Endodermal cell (in vitro differentiated cells): ENCODE measurements at regions not wholly inside any gene's neighbourhood (a gene's known extent, or its start where the extent isn't known, plus 50 kb on each side); places are given as distances from the start of the nearest gene placed in this dataset.

Source experiments
- DNase-seq: peaks from one replicate; pipeline ENCODE4 v3.0.0-alpha.2; 2017
- H3K27ac ChIP-seq: 2 replicates; pipeline ENCODE4 v1.5.1; 2013; ENCODE audit warnings: mild to moderate bottlenecking, low read depth, low read length, moderate library complexity
- H3K27me3 ChIP-seq: 2 replicates; pipeline ENCODE4 v1.6.1; 2013; ENCODE audit warnings: mild to moderate bottlenecking, low read length, moderate library complexity; ENCODE audit not compliant: insufficient read depth, control insufficient read depth, poor library complexity, severe bottlenecking
- H3K36me3 ChIP-seq: 2 replicates; pipeline ENCODE4 v1.7.0; 2013; ENCODE audit warnings: mild to moderate bottlenecking, low read length, moderate library complexity; ENCODE audit not compliant: control insufficient read depth, insufficient read depth
- H3K4me1 ChIP-seq: one replicate; pipeline ENCODE4 v1.7.0; 2013; ENCODE audit warnings: low read length; ENCODE audit not compliant: control insufficient read depth, insufficient read depth
- H3K4me3 ChIP-seq: 2 replicates; pipeline ENCODE4 v1.5.1; 2013; ENCODE audit warnings: mild to moderate bottlenecking, low read length, moderate library complexity
- H3K9ac ChIP-seq: 2 replicates; pipeline ENCODE4 v1.6.1; 2013; ENCODE audit warnings: mild to moderate bottlenecking, low read length, moderate library complexity; ENCODE audit not compliant: poor library complexity, severe bottlenecking; ENCODE audit errors: extremely low read depth
- H3K9me3 ChIP-seq: 2 replicates; pipeline ENCODE4 v1.6.1; 2013; ENCODE audit warnings: mild to moderate bottlenecking, low read length, moderate library complexity; ENCODE audit not compliant: control insufficient read depth
- H3K27ac Mint-ChIP-seq: 2 replicates; pipeline ENCODE4 v1.8.0; 2020; ENCODE audit warnings: mixed read lengths
- H3K27me3 Mint-ChIP-seq: 2 replicates; pipeline ENCODE4 v1.8.0; 2021; ENCODE audit warnings: mild to moderate bottlenecking, mixed read lengths; ENCODE audit not compliant: insufficient read depth
- H3K36me3 Mint-ChIP-seq: 2 replicates; pipeline ENCODE4 v1.8.0; 2020; ENCODE audit warnings: low read depth, mixed read lengths
- H3K4me1 Mint-ChIP-seq: 2 replicates; pipeline ENCODE4 v1.8.0; 2020; ENCODE audit warnings: mixed read lengths
- H3K4me3 Mint-ChIP-seq: 2 replicates; pipeline ENCODE4 v1.8.0; 2020; ENCODE audit warnings: mild to moderate bottlenecking, moderate library complexity, mixed read lengths
- H3K9me3 Mint-ChIP-seq: 2 replicates; pipeline ENCODE4 v1.8.0; 2020; ENCODE audit warnings: mild to moderate bottlenecking, mixed read lengths
- CTCF ChIP-seq: fragments of 200-600 bp; sonication (generic); conservative IDR thresholded peaks from 2 replicates; pipeline ENCODE4 v1.5.0; 2021; ENCODE audit warnings: antibody characterized with exemption, mild to moderate bottlenecking
- WGBS, 2 experiments: methylation state at CpG; one replicate each; pipeline versions ENCODE4 v1.1.5 to v1.1.7; 2013; ENCODE audit warnings: missing lambda C conversion rate in 2 of 2, mixed read lengths in 1 of 2; ENCODE audit not compliant: insufficient coverage in 1 of 2, insufficient read length in 1 of 2; 5-methylcytosine and 5-hydroxymethylcytosine counted together

GRCh38 chr2:217076657-217077232, 216.9 kb upstream of the TNP1 start:
- no peak overlapping the region for H3K27ac Mint-ChIP-seq
- no peaks in the 10 kb centered on the region for H3K9me3 Mint-ChIP-seq
- H3K9me3 ChIP-seq = no peaks in the 10 kb centered on the region
- no peak for TF ChIP-seq CTCF
- no peaks in the 10 kb centered on the region for H3K36me3 ChIP-seq
- no peaks in the 10 kb centered on the region for H3K27me3 ChIP-seq
- no peak overlapping the region for H3K27ac ChIP-seq
- H3K27me3 Mint-ChIP-seq = no peaks in the 10 kb centered on the region
- WGBS, 2 experiments = 85 to 100% methylated on average over 1 to 6 of the region's 6 CpGs
- H3K4me3 ChIP-seq = no peak overlapping the region
- no peaks in the 10 kb centered on the region for H3K36me3 Mint-ChIP-seq
- peak; percentile 11 for DNase-seq
- no peaks in the 10 kb centered on the region for H3K4me1 Mint-ChIP-seq
- no peak overlapping the region for H3K4me3 Mint-ChIP-seq
- no peak overlapping the region for H3K9ac ChIP-seq
- no peaks in the 10 kb centered on the region for H3K4me1 ChIP-seq

GRCh38 chr2:217076058-217076435, 216.2 kb upstream of the TNP1 start:
- H3K27ac ChIP-seq = no peak overlapping the region
- Mint-ChIP-seq H3K27ac (no peak overlapping the region), H3K27me3 (no peaks in the 10 kb centered on the region), H3K36me3 (no peaks in the 10 kb centered on the region), H3K4me1 (no peaks in the 10 kb centered on the region), H3K9me3 (no peaks in the 10 kb centered on the region), H3K4me3 (no peak overlapping the region)
- no peaks in the 10 kb centered on the region for H3K9me3 ChIP-seq
- no peaks in the 10 kb centered on the region for H3K36me3 ChIP-seq
- H3K4me1 ChIP-seq = no peaks in the 10 kb centered on the region
- H3K27me3 ChIP-seq = no peaks in the 10 kb centered on the region
- 87 to 93% methylated on average over 3 of the region's 3 CpGs for WGBS, 2 experiments
- no peak overlapping the region for H3K9ac ChIP-seq
- TF ChIP-seq CTCF = no peak
- H3K4me3 ChIP-seq = no peak overlapping the region
- no peak for DNase-seq

- WGBS, 2 experiments = 91 to 92% methylated on average over 8 to 12 of the region's 12 CpGs
- no peaks in the 10 kb centered on the region for H3K4me1 Mint-ChIP-seq
- H3K4me3 Mint-ChIP-seq = no peak overlapping the region
- H3K27me3 ChIP-seq = no peaks in the 10 kb centered on the region
- H3K9me3 ChIP-seq = no peaks in the 10 kb centered on the region
- no peaks in the 10 kb centered on the region for H3K9me3 Mint-ChIP-seq
- H3K36me3 ChIP-seq = no peaks in the 10 kb centered on the region
- no peaks in the 10 kb centered on the region for H3K4me1 ChIP-seq
- TF ChIP-seq CTCF = no peak
- no peak overlapping the region for H3K27ac ChIP-seq
- no peak overlapping the region for H3K4me3 ChIP-seq
- DNase-seq = peak; percentile 26
- no peaks in the 10 kb centered on the region for H3K36me3 Mint-ChIP-seq
- H3K9ac ChIP-seq = no peak overlapping the region
- H3K27me3 Mint-ChIP-seq = no peaks in the 10 kb centered on the region
- no peak overlapping the region for H3K27ac Mint-ChIP-seq
Measured at GRCh38 chr2:217075268-217076057, 215.6 kb upstream of the TNP1 start.
